Heart right ventricle (tissue), 16 donors: ENCODE measurements at regions not wholly inside any gene's neighbourhood (a gene's known extent, or its start where the extent isn't known, plus 50 kb on each side); places are given as distances from the start of the nearest gene placed in this dataset.

Source experiments
- ATAC-seq, 8 donors: fragments of 200-7000 bp; cut with Tn5 transposase; one replicate each; pipeline ENCODE4 v1.9.1; 2020; ENCODE audit warnings: mild to moderate bottlenecking in 8 of 8, moderate library complexity in 8 of 8, moderate number of reproducible peaks in 1 of 8
- DNase-seq, 2 donors: peaks; one replicate each; pipeline ENCODE4 v3.0.0-alpha.2; 2020
- H3K27ac ChIP-seq, 10 donors: fragments of 200-600 bp; sonication (generic) in 2 of 10; one replicate each; pipeline versions ENCODE4 v1.5.0 to v1.8.0; 2020 to 2022; ENCODE audit warnings: mild to moderate bottlenecking in 3 of 10
- H3K27me3 ChIP-seq, 7 donors: fragments of 200-600 bp; one replicate each; pipeline ENCODE4 v1.8.0; 2021 to 2022; ENCODE audit warnings: mild to moderate bottlenecking in 2 of 7
- H3K36me3 ChIP-seq, 9 donors: fragments of 200-600 bp; sonication (generic) in 1 of 9; one replicate each; pipeline versions ENCODE4 v1.5.0 to v1.8.0; 2020 to 2022; ENCODE audit warnings: mild to moderate bottlenecking in 2 of 9
- H3K4me1 ChIP-seq, 9 donors: fragments of 200-600 bp; sonication (generic) in 1 of 9; one replicate each; pipeline versions ENCODE4 v1.5.0 to v1.8.0; 2020 to 2022; ENCODE audit warnings: mild to moderate bottlenecking in 4 of 9
- H3K4me3 ChIP-seq, 10 donors: fragments of 200-600 bp; sonication (generic) in 2 of 10; one replicate each; pipeline versions ENCODE4 v1.5.0 to v1.8.0; 2020 to 2022; ENCODE audit warnings: mild to moderate bottlenecking in 7 of 10, moderate library complexity in 2 of 10
- H3K9me3 ChIP-seq, 11 donors: fragments of 200-600 bp in 10 of 11; sonication (generic) in 2 of 11; one replicate each; pipeline versions ENCODE4 v1.5.0 to v1.8.0; 2013 to 2022; ENCODE audit warnings: mild to moderate bottlenecking in 2 of 11, control low read depth in 1 of 11, moderate library complexity in 1 of 11
- WGBS, 2 donors: extraction: QIAGEN DNeasy Blood & Tissue Kit; methylation state at CpG; one replicate each; pipeline ENCODE4 v1.1.7; 2013; ENCODE audit warnings: inconsistent platforms in 1 of 2; 5-methylcytosine and 5-hydroxymethylcytosine counted together
- intact Hi-C, 10 donors: fragments of 100-400 bp; cut with DNase I; formaldehyde crosslinking; loops; one replicate each; pipeline versions ENCODE4 v1.11.1 to v1.14.2; 2022
- TF ChIP-seq, protein P1 (sequence below), 9 donors: fragments of 200-600 bp; sonication (generic) in 2 of 9; IDR thresholded peaks; one replicate each; pipeline versions ENCODE4 v1.5.0 to v1.8.0; 2021 to 2022; ENCODE audit warnings: antibody characterized with exemption in 9 of 9, mild to moderate bottlenecking in 5 of 9, moderate library complexity in 1 of 9
- donor health status: Arrhythmogenic right ventricular cardiomyopathy.
- donor health status: ischemic (EF 13 %, LVEDD 7.1; RV severe dilation, severe dysfunction).
- donor health status: healthy with polysubstance abuse.
- donor health status: DM: no; HTN: yes; CAD: no.
- donor health status: DM: no; HTN: no; CAD: no.
- donor health status: ischemic (EF 25% LVEDD 6.9; RV normal size, moderate dysfunction).
- donor health status: ischemic (EF 25% LVEDD 5.7; RV mildly dilated, moderate dysfunction).
- donor health status: healthy.
- donor health status: DM: yes; HTN: yes; CAD: no.
- donor health status: Ischemic cardiomyopathy.
- donor health status: ischemic (EF 35%, LVEDD 5.7; RV mildly dilated, moderate dysfunction).
- donor health status: nonischemic (EF 11% LVEDD 7.7; RV severe dilation, severe dysfunction).
- donor health status: DM: yes; HTN: yes; CAD: no.
- donor health status: PGD.
- donor health status: ischemic (EF 29% LVEDD 5.4; RV normal size, mild dysfunction).
- donor health status: nonischemic (EF 23%, LVEDD 6.1; RV moderate dilation, normal function).

DNA sequence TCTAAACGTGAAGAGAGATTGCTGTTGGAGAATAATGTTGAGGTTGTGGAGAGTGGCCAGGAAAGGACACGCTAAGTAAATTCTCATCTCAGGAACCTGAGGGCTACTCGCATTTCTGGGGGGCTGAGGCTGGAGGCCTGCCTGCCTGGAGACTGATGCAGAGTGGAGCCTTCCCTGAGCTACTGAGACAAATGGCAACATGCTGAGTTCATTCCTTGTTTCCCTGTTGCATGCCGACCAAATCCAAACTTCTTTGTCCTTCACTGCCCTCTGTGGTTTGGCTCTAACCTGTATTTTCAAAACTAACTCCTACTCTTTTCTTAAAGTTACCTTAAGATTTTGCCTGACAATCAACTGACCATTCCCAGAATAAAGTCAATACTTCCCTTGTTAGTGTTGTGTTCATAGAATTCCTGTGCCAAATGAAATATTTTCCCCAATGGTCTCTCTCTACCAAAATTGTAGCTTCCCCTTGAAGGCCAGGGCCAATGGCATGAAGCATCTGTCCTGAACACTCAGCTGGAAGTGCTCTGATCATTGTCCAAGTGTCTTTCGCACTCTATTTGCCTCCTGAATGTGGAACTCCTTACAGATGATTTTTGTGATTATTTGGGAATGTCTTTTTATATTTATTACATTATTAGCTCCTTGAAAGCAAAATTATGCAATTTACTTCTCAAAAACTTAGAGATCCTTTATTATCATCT is 1085.6 kb downstream of the SOCS6 start:
- no peak for ATAC-seq
- DNase-seq: no peak
- Histone ChIP-seq H3K27me3 (no peaks in the 10 kb centered on the region), H3K4me3 (no peak overlapping the region), H3K27ac (no peak overlapping the region), H3K36me3 (no peaks in the 10 kb centered on the region), H3K9me3 (peaks cover 0 to 14% (median 0%) of the 10 kb centered on the region in 11 donors), H3K4me1 (no peaks in the 10 kb centered on the region)
- WGBS, 2 donors: 48 to 50% methylated on average over 5 of the region's 5 CpGs
- intact Hi-C loops: no loop called here
- TF ChIP-seq, protein P1, sequence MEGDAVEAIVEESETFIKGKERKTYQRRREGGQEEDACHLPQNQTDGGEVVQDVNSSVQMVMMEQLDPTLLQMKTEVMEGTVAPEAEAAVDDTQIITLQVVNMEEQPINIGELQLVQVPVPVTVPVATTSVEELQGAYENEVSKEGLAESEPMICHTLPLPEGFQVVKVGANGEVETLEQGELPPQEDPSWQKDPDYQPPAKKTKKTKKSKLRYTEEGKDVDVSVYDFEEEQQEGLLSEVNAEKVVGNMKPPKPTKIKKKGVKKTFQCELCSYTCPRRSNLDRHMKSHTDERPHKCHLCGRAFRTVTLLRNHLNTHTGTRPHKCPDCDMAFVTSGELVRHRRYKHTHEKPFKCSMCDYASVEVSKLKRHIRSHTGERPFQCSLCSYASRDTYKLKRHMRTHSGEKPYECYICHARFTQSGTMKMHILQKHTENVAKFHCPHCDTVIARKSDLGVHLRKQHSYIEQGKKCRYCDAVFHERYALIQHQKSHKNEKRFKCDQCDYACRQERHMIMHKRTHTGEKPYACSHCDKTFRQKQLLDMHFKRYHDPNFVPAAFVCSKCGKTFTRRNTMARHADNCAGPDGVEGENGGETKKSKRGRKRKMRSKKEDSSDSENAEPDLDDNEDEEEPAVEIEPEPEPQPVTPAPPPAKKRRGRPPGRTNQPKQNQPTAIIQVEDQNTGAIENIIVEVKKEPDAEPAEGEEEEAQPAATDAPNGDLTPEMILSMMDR (IDR thresholded peaks at IDR 0.05): no peak

DNA sequence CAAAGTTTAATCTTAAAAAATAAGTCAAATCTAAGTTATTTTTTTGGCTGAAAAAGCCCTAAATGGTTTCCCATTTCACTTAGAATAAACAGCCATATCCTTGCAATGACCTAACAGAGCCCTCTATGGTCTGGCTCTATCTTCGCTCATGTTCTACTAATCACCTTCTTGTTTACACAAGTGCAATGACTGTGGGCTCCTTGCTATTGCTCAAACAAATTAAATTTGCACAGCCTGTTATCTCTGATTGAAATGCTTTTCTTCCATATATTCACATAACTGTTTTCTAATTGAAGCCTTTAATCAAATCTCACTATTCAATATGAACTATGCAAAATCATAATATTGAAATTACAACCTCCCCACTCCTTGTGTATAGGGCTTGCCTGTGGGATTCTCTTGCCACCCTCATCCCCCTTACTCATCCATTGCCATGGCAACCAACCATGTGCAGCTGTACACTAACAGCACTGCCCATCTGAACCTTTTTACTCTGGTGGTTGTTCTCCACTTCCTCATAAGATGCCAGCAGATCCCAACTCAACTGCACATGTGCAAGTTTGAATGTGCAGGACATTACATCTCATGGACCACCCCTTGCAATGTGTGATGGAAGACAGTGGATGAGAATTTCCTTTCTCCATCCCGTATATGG is 1083.2 kb downstream of the SOCS6 start:
- Histone ChIP-seq H3K4me1 (no peaks in the 10 kb centered on the region), H3K27ac (no peak overlapping the region), H3K4me3 (no peak overlapping the region), H3K36me3 (no peaks in the 10 kb centered on the region), H3K27me3 (no peaks in the 10 kb centered on the region), H3K9me3 (peaks cover 0 to 25% (median 1%) of the 10 kb centered on the region in 11 donors)
- intact Hi-C loops: no loop called here
- WGBS, 2 donors: 83% methylated on average over 2 of the region's 2 CpGs
- TF ChIP-seq, protein P1 (IDR thresholded peaks at IDR 0.05): no peak
- ATAC-seq (no peak), DNase-seq (no peak)

DNA sequence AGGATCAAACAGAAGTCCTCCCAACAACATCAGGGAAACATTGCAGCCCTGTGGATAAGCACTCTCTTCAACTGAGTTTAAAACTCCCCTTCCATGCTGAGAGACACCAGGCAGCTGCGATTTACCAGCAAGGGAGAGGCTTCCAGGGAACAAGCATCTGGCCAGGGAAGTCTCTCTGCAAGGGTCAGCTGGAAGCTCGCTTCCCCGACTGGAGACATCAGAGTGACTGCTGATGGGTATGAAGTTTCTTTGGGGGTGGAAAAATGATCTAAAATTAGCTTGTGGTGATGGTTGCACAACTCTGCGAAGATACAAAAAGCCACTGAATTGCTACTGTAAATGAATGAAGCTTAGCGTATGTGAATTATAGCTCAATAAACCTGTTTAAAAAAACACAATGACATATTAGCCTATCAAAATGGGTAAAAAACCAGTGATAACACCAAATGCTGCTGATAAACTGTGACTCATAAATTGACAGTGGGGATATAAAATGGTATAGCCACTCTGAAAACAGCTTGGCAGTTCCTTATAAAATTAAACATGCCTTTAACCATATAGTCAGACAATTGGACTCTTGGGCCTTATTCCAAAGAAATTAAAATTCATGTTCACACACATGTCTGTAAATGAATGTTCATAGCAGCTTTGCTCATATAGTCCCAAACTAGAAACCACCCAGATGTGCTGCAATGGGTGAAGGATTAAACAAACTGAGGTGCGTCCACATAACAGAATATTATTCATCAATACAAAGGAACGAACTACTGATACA is 1082.0 kb downstream of the SOCS6 start:
- ATAC-seq (no peak), DNase-seq (no peak)
- Histone ChIP-seq H3K9me3 (peaks cover 0 to 37% (median 13%) of the 10 kb centered on the region in 11 donors), H3K27ac (no peak overlapping the region), H3K4me3 (no peak overlapping the region), H3K4me1 (no peaks in the 10 kb centered on the region), H3K27me3 (no peaks in the 10 kb centered on the region), H3K36me3 (no peaks in the 10 kb centered on the region)
- TF ChIP-seq, protein P1 (IDR thresholded peaks at IDR 0.05): no peak
- WGBS, 2 donors: 52 to 57% methylated on average over 7 of the region's 7 CpGs
- intact Hi-C loops: no loop called here

DNA sequence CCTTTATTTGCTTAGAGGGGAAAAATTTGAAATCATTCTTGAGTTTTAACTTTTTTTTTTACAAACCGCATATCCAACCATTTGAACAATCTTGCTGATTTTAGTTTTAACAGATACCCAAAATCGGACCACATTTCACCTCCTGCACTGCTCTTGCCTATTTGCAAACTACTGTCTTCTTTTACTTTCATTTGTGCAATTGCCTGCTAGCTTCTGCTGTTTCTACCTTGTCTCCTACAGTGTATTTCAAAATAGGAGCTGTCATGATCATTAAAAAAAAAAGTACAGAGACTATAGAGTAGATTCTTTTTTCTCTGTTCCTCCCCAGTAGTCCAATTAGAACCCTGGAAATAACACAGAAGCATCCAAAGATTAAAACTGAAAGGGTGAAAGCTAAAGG is 1081.2 kb downstream of the SOCS6 start:
- DNase-seq: no peak
- intact Hi-C loops: no loop called here
- Histone ChIP-seq H3K27me3 (no peaks in the 10 kb centered on the region), H3K36me3 (no peaks in the 10 kb centered on the region), H3K9me3 (peaks cover 0 to 45% (median 16%) of the 10 kb centered on the region in 11 donors), H3K27ac (no peak overlapping the region), H3K4me1 (no peaks in the 10 kb centered on the region), H3K4me3 (no peak overlapping the region)
- TF ChIP-seq, protein P1 (IDR thresholded peaks at IDR 0.05): no peak
- no peak for ATAC-seq
- WGBS, 2 donors: 87 to 88% methylated on average over 2 of the region's 2 CpGs
